Skeletal muscle satellite cell (primary cell): ENCODE measurements at regions not wholly inside any gene's neighbourhood (a gene's known extent, or its start where the extent isn't known, plus 50 kb on each side); places are given as distances from the start of the nearest gene placed in this dataset.
"Not testable (repeated sequence)": the region's sequence is repeated elsewhere in the genome, so short reads cannot be mapped to it uniquely, and the experiment has no call there.

ENCODE experiments used
- H3K27me3 ChIP-seq: 2 replicates; pipeline ENCODE4 v1.7.0; 2013; ENCODE audit warnings: low read length; ENCODE audit not compliant: control insufficient read depth, insufficient read depth
- H3K36me3 ChIP-seq: 2 replicates; pipeline ENCODE4 v1.7.0; 2013; ENCODE audit warnings: mild to moderate bottlenecking, control low read depth, low read length; ENCODE audit not compliant: insufficient read depth
- H3K4me1 ChIP-seq: 2 replicates; pipeline ENCODE4 v1.7.0; 2013; ENCODE audit warnings: low read length; ENCODE audit not compliant: control insufficient read depth, insufficient read depth
- H3K4me2 ChIP-seq: 2 replicates; pipeline ENCODE4 v1.7.0; 2013; ENCODE audit warnings: mild to moderate bottlenecking, low read length
- H3K4me3 ChIP-seq: 2 replicates; pipeline ENCODE4 v1.7.0; 2013; ENCODE audit warnings: low read length
- H3K9ac ChIP-seq: 2 replicates; pipeline ENCODE4 v1.7.0; 2013; ENCODE audit warnings: mild to moderate bottlenecking, low read depth, low read length, moderate library complexity
- H3K9me3 ChIP-seq: replicated peaks from 2 replicates; pipeline ENCODE4 v1.7.0; 2013; ENCODE audit warnings: mild to moderate bottlenecking, control low read depth, low read length

- Histone ChIP-seq H3K9me3 (no peaks in the 10 kb centered on the region), H3K9ac (no peak overlapping the region), H3K4me1 (peaks cover 4% of the 10 kb centered on the region), H3K4me2 (no peak overlapping the region), H3K27me3 (no peaks in the 10 kb centered on the region), H3K36me3 (no peaks in the 10 kb centered on the region), H3K4me3 (no peak overlapping the region)
Observed at GRCh38 chr12:83574142-83574541, 887.4 kb downstream of the TMTC2 start.

- no peaks in the 10 kb centered on the region for H3K27me3 ChIP-seq
- no peaks in the 10 kb centered on the region for H3K9me3 ChIP-seq
- no peak overlapping the region for H3K9ac ChIP-seq
- no peak overlapping the region for H3K4me2 ChIP-seq
- H3K4me3 ChIP-seq, result no peak overlapping the region
- H3K36me3 ChIP-seq, result no peaks in the 10 kb centered on the region
- H3K4me1 ChIP-seq, result peaks cover 4% of the 10 kb centered on the region
Observed at GRCh38 chr12:83573671-83574070, 887.0 kb downstream of the TMTC2 start.

GRCh38 chr12:83559650-83560049 lies 872.9 kb downstream of the TMTC2 start:
- no peaks in the 10 kb centered on the region for H3K27me3 ChIP-seq
- H3K9ac ChIP-seq, result no peak overlapping the region
- no peak overlapping the region for H3K4me2 ChIP-seq
- no peaks in the 10 kb centered on the region for H3K36me3 ChIP-seq
- H3K4me1 ChIP-seq, result no peaks in the 10 kb centered on the region
- no peak overlapping the region for H3K4me3 ChIP-seq
- no peaks in the 10 kb centered on the region for H3K9me3 ChIP-seq

GRCh38 chr12:83556040-83556439 lies 869.3 kb downstream of the TMTC2 start:
- H3K9ac ChIP-seq, H3K4me2 ChIP-seq, H3K4me1 ChIP-seq, H3K27me3 ChIP-seq, H3K4me3 ChIP-seq, H3K36me3 ChIP-seq, H3K9me3 ChIP-seq: not testable (repeated sequence)

- no peak overlapping the region for H3K4me3 ChIP-seq
- no peaks in the 10 kb centered on the region for H3K4me1 ChIP-seq
Observed at GRCh38 chr12:83541446-83541845, 854.7 kb downstream of the TMTC2 start.

GRCh38 chr12:83538361-83538965 lies 851.8 kb downstream of the TMTC2 start:
- no peak overlapping the region for H3K9ac ChIP-seq
- no peaks in the 10 kb centered on the region for H3K9me3 ChIP-seq
- H3K4me2 ChIP-seq, result no peak overlapping the region
- H3K4me3 ChIP-seq, result no peak overlapping the region
- H3K27me3 ChIP-seq, result no peaks in the 10 kb centered on the region
- no peaks in the 10 kb centered on the region for H3K4me1 ChIP-seq
- H3K36me3 ChIP-seq, result no peaks in the 10 kb centered on the region

More at GRCh38 chr12:83541446-83541845, 854.7 kb downstream of the TMTC2 start:
- Histone ChIP-seq H3K9me3 (no peaks in the 10 kb centered on the region), H3K4me2 (no peak overlapping the region), H3K9ac (no peak overlapping the region), H3K36me3 (no peaks in the 10 kb centered on the region), H3K27me3 (no peaks in the 10 kb centered on the region)

GRCh38 chr12:83537428-83538053 lies 850.8 kb downstream of the TMTC2 start:
- no peaks in the 10 kb centered on the region for H3K9me3 ChIP-seq
- H3K9ac ChIP-seq, result no peak overlapping the region
- H3K27me3 ChIP-seq, result no peaks in the 10 kb centered on the region
- no peaks in the 10 kb centered on the region for H3K4me1 ChIP-seq
- H3K4me2 ChIP-seq, result no peak overlapping the region
- H3K4me3 ChIP-seq, result no peak overlapping the region
- no peaks in the 10 kb centered on the region for H3K36me3 ChIP-seq

GRCh38 chr12:83536496-83536895 lies 849.8 kb downstream of the TMTC2 start:
- H3K27me3 ChIP-seq, result no peaks in the 10 kb centered on the region
- H3K4me1 ChIP-seq, result no peaks in the 10 kb centered on the region
- H3K4me3 ChIP-seq, result no peak overlapping the region
- H3K36me3 ChIP-seq, result no peaks in the 10 kb centered on the region
- H3K9me3 ChIP-seq, result no peaks in the 10 kb centered on the region
- H3K9ac ChIP-seq, result no peak overlapping the region
- H3K4me2 ChIP-seq, result no peak overlapping the region

GRCh38 chr12:83528571-83528970 lies 841.9 kb downstream of the TMTC2 start:
- Histone ChIP-seq H3K4me3 (no peak overlapping the region), H3K27me3 (no peaks in the 10 kb centered on the region), H3K9me3 (no peaks in the 10 kb centered on the region), H3K4me1 (no peaks in the 10 kb centered on the region), H3K9ac (no peak overlapping the region), H3K36me3 (no peaks in the 10 kb centered on the region), H3K4me2 (no peak overlapping the region)

GRCh38 chr12:83527810-83528209 lies 841.1 kb downstream of the TMTC2 start:
- no peaks in the 10 kb centered on the region for H3K36me3 ChIP-seq
- H3K9ac ChIP-seq, result no peak overlapping the region
- no peak overlapping the region for H3K4me3 ChIP-seq
- no peaks in the 10 kb centered on the region for H3K27me3 ChIP-seq
- H3K4me2 ChIP-seq, result no peak overlapping the region
- H3K4me1 ChIP-seq, result no peaks in the 10 kb centered on the region
- no peaks in the 10 kb centered on the region for H3K9me3 ChIP-seq

GRCh38 chr12:83515306-83516026 lies 828.8 kb downstream of the TMTC2 start:
- H3K4me1 ChIP-seq, result no peaks in the 10 kb centered on the region
- H3K36me3 ChIP-seq, result no peaks in the 10 kb centered on the region
- no peak overlapping the region for H3K9ac ChIP-seq
- no peak overlapping the region for H3K4me3 ChIP-seq
- H3K9me3 ChIP-seq, result no peaks in the 10 kb centered on the region
- H3K27me3 ChIP-seq, result no peaks in the 10 kb centered on the region
- H3K4me2 ChIP-seq, result no peak overlapping the region

- Histone ChIP-seq H3K4me2 (no peak overlapping the region), H3K4me3 (no peak overlapping the region), H3K9me3 (no peaks in the 10 kb centered on the region), H3K27me3 (no peaks in the 10 kb centered on the region), H3K9ac (no peak overlapping the region), H3K4me1 (no peaks in the 10 kb centered on the region), H3K36me3 (no peaks in the 10 kb centered on the region)
Observed at GRCh38 chr12:83514372-83514771, 827.7 kb downstream of the TMTC2 start.
